ENCODE measurements at regions not wholly inside any gene's neighbourhood (a gene's known extent, or its start where the extent isn't known, plus 50 kb on each side); places are given as distances from the start of the nearest gene placed in this dataset.

DNA sequence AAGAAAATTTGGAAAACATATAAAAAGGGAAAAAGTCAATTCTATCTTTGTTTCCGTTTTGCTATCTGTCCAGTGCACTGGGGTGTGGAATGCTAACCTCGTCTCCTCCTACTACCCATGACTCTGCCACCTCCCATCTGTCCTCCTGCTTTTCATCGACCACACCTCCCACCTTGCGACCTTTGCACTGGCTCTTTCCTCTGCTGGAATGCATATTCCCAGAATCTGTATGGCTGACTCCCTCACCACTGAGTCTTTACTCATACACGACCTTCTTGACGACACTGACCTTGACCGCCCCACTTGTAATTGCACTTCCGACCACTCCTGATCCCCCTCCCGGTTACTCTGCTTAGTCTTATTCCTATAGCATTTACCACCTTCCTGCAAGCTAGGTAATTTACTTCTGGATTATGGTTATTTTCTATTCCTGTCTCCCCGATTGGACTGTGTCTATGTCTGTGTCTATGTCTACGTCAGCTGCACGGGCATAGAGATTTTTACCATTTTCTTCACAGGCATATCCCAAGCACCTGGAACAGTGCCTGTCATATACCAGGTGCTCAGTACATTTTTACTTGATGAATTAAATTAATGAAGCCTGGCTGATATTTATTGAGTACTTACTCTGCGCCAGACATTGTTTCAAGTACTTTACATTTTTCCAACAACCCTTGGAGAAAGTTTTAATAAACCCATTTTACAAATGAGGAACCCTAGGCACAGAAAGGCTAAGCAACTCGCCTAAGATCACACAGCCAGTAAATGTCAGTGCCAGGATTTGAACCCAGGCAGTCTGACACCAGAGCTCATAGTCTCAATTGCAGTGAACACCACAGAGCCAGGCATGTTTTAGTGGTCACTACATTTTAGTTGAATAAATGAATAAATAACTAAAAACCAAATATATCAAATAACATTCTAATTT is 54.0 kb upstream of the SLC22A11 start:
- DNase-seq: no peak

DNA sequence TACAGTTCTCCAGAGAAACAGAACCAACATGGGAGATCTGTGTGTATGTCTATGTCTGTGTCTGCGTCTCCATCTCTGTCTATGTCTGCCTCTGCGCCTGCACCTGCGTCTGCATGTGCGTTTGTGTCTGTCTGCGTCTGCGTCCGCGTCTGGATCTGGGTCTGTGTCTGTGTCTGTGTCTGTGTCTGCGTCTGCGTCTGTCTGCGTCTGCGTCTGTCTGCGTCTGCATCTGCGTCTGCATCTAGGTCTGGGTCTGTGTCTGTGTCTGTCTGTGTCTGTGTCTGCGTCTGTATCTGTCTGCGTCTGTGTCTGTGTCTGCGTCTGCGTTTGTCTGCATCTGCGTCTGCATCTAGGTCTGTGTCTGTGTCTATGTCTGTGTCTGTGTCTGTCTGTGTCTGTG is 53.1 kb upstream of the SLC22A11 start:
- no peak for DNase-seq

DNA sequence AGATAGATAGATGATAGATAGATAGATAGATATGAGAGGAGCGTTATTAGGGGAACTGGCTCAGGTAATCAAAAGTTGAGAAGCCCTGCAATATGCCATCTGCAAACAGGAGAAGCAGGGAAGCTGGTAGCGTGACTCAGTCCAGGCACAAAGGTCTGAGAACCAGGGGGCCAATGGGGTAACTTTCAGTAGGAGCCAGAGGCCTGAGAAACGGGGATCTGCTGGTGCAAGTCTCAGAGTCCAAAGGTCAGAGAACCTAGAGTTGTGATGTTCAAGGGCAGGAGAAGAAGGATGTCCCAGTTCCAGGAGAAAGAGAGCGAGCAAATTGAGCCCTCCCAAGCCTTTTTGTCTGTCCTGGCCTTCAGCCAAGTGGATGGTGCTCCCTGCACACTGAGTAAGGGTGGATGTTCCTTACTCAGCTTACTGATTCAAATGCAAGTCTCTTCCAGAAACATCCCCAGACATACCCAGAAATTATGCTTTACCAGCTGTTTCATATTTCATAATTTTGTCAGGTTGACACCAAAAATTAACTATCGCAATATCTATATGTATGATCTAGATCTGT is 52.5 kb upstream of the SLC22A11 start:
- no peak for DNase-seq

DNA sequence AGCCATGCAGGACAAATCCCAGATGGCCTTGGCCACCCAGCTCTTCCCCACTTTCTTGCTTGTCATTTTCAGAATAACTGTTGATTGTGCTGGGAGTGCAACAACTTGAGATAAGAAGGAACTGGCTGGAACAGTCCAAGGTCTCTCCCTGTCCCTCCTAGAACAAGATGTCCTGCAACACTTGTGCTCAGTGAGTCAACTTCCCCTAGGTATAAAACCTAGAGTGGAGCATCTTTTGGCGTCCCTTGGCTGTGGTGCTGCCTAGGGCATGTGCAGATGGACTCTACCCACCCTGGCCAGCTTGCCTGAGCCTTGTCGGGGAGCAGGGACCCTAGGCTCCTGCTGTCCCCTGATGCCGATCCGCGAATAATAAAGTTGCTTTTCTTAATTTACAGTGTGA is 50.7 kb upstream of the SLC22A11 start:
- no peak for DNase-seq
